ENCODE measurements at regions not wholly inside any gene's neighbourhood (a gene's known extent, or its start where the extent isn't known, plus 50 kb on each side); places are given as distances from the start of the nearest gene placed in this dataset.

DNA sequence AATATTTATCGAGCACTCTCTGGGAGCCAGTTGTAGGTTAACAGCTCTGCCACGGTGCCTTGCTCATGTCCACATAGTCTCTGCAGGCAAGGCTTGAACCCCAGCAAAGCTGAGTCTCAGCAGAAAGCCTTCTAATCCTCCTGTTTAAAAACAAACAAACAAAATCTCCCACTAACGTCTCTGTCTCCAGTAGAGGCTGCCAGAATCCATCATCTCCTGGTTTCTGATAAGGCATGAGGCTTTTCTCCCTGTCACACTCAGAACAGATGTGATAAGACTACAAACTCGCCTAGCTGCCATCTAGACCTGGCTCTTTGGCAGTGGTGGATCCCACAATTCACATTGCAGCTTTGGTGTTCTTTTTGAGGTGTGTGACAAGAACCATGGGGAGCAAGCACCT lies 813.2 kb downstream of the AACS start:
- TF ChIP-seq, protein P1, sequence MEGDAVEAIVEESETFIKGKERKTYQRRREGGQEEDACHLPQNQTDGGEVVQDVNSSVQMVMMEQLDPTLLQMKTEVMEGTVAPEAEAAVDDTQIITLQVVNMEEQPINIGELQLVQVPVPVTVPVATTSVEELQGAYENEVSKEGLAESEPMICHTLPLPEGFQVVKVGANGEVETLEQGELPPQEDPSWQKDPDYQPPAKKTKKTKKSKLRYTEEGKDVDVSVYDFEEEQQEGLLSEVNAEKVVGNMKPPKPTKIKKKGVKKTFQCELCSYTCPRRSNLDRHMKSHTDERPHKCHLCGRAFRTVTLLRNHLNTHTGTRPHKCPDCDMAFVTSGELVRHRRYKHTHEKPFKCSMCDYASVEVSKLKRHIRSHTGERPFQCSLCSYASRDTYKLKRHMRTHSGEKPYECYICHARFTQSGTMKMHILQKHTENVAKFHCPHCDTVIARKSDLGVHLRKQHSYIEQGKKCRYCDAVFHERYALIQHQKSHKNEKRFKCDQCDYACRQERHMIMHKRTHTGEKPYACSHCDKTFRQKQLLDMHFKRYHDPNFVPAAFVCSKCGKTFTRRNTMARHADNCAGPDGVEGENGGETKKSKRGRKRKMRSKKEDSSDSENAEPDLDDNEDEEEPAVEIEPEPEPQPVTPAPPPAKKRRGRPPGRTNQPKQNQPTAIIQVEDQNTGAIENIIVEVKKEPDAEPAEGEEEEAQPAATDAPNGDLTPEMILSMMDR (IDR thresholded peaks at IDR 0.05; ENCODE audit: low read depth, low read length) = no peak
- TF ChIP-seq, protein P2, sequence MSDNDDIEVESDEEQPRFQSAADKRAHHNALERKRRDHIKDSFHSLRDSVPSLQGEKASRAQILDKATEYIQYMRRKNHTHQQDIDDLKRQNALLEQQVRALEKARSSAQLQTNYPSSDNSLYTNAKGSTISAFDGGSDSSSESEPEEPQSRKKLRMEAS (IDR thresholded peaks at IDR 0.05; ENCODE audit: low read depth, low read length) = no peak
